A673 (cell line): ENCODE measurements at regions not wholly inside any gene's neighbourhood (a gene's known extent, or its start where the extent isn't known, plus 50 kb on each side); places are given as distances from the start of the nearest gene placed in this dataset.

Experiments
- BruUV-seq: library from RNA; stranded (reverse); fragments of 400-500 nt; replicated peaks from 2 replicates; lab custom pipeline; 2021; lab: Mats Ljungman, UMichigan
- CTCF ChIA-PET: fragments of 300-600 bp; sonication (Branson Sonifier 250); formaldehyde crosslinking; loops from one replicate; lab custom pipeline; 2022; ENCODE audit warnings: antibody characterized with exemption; lab: Charles Lee
- POLR2A ChIA-PET: fragments of 300-600 bp; sonication (Branson Sonifier 250); formaldehyde crosslinking; loops from one replicate; lab custom pipeline; 2022; ENCODE audit warnings: antibody characterized with exemption; ENCODE audit not compliant: low non-redundant PET; lab: Charles Lee
- DNase-seq: peaks from one replicate; pipeline ENCODE4 v3.0.0-alpha.2; 2015; ENCODE audit warnings: low spot score
- H3K27ac ChIP-seq: fragments of 200-600 bp; sonication (generic); 2 replicates; pipeline ENCODE4 v1.5.1; 2016; ENCODE audit warnings: mixed run types, low read depth, mild to moderate bottlenecking, mixed read lengths, antibody characterized with exemption, low read length; ENCODE audit not compliant: poor library complexity, severe bottlenecking
- H3K27me3 ChIP-seq: fragments of 200-600 bp; sonication (generic); replicated peaks from 2 replicates; pipeline ENCODE4 v1.6.1; 2017; ENCODE audit warnings: mixed run types, low read depth, mild to moderate bottlenecking, mixed read lengths, antibody characterized with exemption, low read length; ENCODE audit not compliant: insufficient read depth, poor library complexity
- H3K36me3 ChIP-seq: fragments of 200-600 bp; sonication (generic); 2 replicates; pipeline ENCODE4 v1.6.1; 2016; ENCODE audit warnings: mixed run types, mild to moderate bottlenecking, mixed read lengths, antibody characterized with exemption, low read length; ENCODE audit not compliant: insufficient read depth, poor library complexity, severe bottlenecking
- H3K4me1 ChIP-seq: fragments of 200-600 bp; sonication (generic); 2 replicates; pipeline ENCODE4 v1.6.1; 2017; ENCODE audit warnings: mixed run types, mild to moderate bottlenecking, mixed read lengths, antibody characterized with exemption, low read length; ENCODE audit not compliant: insufficient read depth, poor library complexity, severe bottlenecking
- H3K4me3 ChIP-seq: fragments of 200-600 bp; sonication (generic); 2 replicates; pipeline ENCODE4 v1.5.1; 2016; ENCODE audit warnings: low read depth, mixed run types, mild to moderate bottlenecking, mixed read lengths, low read length; ENCODE audit not compliant: poor library complexity, severe bottlenecking
- H3K9me3 ChIP-seq: fragments of 200-600 bp; sonication (generic); 2 replicates; pipeline ENCODE4 v1.6.1; 2016; ENCODE audit warnings: mixed run types, low read depth, mild to moderate bottlenecking, mixed read lengths, antibody characterized with exemption, low read length; ENCODE audit not compliant: poor library complexity, severe bottlenecking
- EZH2 ChIP-seq: fragments of 200-600 bp; sonication (generic); IDR thresholded peaks from 2 replicates; pipeline ENCODE4 v1.6.1; 2017; ENCODE audit warnings: borderline replicate concordance, low read depth, mild to moderate bottlenecking, mixed read lengths, antibody characterized with exemption, low read length; ENCODE audit not compliant: poor library complexity, severe bottlenecking
- intact Hi-C: fragments of 100-400 bp; cut with micrococcal nuclease; formaldehyde crosslinking; loops from one replicate; pipeline ENCODE4 v1.10.0; 2022; ENCODE audit not compliant: unreplicated experiment
- TF ChIP-seq, protein P1 (sequence below): fragments of 300-800, 200-600 bp; sonication (generic); conservative IDR thresholded peaks from 2 replicates; pipeline ENCODE4 v1.5.1; 2017; ENCODE audit warnings: low read depth, mild to moderate bottlenecking, antibody characterized with exemption, low read length, moderate library complexity, mixed read lengths

DNA sequence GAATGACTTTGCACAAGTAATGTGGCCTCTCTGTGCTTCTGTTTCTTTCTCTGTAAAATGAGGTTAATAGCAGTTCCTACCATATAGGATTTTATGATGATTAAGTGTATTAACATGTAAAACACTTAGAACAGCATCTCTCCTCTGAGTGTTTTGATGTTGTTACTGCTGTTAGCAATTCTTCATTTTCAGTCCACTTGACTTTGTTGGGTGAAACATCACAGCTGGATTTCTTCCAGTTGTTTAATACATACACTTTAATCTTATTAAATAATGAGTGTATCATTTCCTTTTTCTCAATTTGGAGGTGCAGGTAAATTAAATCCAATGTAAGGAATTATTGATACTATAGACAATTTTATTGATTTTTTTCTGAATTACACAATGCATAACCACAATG lies 113.6 kb downstream of the KDR start:
- POLR2A ChIA-PET = no interaction called here

DNA sequence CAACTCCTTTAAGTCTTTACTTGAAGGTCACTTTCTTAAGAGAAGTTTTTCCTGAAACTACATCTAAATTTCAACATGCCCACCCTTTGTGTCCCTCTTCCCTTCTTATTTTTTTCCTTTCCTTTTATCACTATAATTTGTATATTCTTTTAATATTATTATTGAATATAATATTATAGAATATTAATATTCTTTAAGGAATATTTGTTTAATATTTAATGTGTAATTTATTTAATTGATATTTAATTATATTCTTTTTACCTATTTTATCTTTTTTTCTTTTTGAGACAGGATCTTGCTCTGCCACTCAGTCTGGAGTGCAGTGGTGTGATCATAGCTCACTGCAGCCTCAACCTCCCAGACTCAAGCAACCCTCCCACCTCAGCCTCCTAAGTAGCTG lies 114.8 kb downstream of the KDR start:
- H3K36me3 ChIP-seq = no peaks in the 10 kb centered on the region
- no peaks in the 10 kb centered on the region for H3K9me3 ChIP-seq
- BruUV-seq = no TSS peak
- H3K4me3 ChIP-seq = no peak overlapping the region
- POLR2A ChIA-PET = no interaction called here
- DNase-seq = no peak
- CTCF ChIA-PET = no interaction called here
- H3K4me1 ChIP-seq = no peaks in the 10 kb centered on the region
- TF ChIP-seq, protein P1, sequence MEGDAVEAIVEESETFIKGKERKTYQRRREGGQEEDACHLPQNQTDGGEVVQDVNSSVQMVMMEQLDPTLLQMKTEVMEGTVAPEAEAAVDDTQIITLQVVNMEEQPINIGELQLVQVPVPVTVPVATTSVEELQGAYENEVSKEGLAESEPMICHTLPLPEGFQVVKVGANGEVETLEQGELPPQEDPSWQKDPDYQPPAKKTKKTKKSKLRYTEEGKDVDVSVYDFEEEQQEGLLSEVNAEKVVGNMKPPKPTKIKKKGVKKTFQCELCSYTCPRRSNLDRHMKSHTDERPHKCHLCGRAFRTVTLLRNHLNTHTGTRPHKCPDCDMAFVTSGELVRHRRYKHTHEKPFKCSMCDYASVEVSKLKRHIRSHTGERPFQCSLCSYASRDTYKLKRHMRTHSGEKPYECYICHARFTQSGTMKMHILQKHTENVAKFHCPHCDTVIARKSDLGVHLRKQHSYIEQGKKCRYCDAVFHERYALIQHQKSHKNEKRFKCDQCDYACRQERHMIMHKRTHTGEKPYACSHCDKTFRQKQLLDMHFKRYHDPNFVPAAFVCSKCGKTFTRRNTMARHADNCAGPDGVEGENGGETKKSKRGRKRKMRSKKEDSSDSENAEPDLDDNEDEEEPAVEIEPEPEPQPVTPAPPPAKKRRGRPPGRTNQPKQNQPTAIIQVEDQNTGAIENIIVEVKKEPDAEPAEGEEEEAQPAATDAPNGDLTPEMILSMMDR = no peak
- TF ChIP-seq EZH2 = no peak
- intact Hi-C loops = no loop called here
- no peak overlapping the region for H3K27ac ChIP-seq
- no peaks in the 10 kb centered on the region for H3K27me3 ChIP-seq

More for the DNA sequence above, 113.6 kb downstream of the KDR start:
- BruUV-seq = no TSS peak
- no peaks in the 10 kb centered on the region for H3K9me3 ChIP-seq
- H3K4me1 ChIP-seq = no peaks in the 10 kb centered on the region
- DNase-seq = no peak
- no peaks in the 10 kb centered on the region for H3K36me3 ChIP-seq
- intact Hi-C loops = no loop called here
- no peaks in the 10 kb centered on the region for H3K27me3 ChIP-seq
- TF ChIP-seq EZH2 = no peak
- TF ChIP-seq, protein P1 = no peak
- no peak overlapping the region for H3K4me3 ChIP-seq
- CTCF ChIA-PET = no interaction called here
- H3K27ac ChIP-seq = no peak overlapping the region

DNA sequence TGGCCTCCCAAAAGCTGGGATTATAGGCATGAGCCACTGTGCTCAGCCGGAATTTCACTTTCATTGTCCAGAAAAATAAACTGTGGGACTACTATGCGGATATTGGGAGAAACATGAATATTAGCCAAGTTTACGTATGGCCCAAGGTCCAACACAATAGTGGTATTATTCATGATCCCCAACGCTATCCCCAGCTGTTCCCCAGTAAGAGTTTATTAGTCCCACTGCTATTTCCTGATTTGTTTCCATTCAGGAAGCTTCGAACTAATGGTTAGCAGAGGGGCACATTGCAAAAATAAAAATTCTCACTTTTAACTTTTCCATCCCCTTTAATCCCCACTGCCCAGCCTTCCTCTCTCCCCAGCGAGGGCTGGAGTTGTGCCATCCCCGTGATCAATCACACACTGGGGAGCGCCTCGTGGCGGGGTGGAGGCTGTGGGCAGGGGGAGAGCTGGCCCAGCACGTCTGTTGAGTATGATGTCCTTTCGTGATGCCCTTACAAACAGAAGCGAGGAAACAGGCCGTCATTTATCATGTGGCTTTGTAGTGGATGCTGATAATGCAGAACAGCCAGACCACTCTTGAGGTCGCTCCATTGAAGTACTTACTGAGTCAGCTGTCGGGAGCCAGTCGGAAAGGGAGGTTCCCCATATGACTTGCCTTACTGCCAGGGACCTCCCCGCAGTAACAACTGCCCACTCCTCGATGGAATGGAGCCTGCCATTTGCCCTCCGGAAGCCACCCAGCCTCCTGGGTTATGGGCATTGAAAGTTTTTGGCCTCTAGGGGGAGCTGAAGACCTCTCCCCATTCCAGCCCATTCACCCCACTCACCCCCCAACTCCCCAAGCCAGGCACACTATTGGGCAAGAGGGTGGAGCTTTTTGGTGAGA lies 117.0 kb downstream of the KDR start:
- DNase-seq = peak; percentile 18
- Histone ChIP-seq H3K4me3 (no peak overlapping the region), H3K27ac (no peak overlapping the region), H3K27me3 (no peaks in the 10 kb centered on the region), H3K4me1 (no peaks in the 10 kb centered on the region), H3K9me3 (no peaks in the 10 kb centered on the region), H3K36me3 (no peaks in the 10 kb centered on the region)
- TF ChIP-seq EZH2 = no peak
- TF ChIP-seq, protein P1 = peak; percentile 59
- ChIA-PET POLR2A (no interaction called here), CTCF (interaction anchor here (0.7 to 1.0 kb wide), 2 partner anchors 895 to 991 kb away, joined by 3 read pairs; no protein-coding TSS in a partner anchor)
- intact Hi-C loops = loop anchor here (10.0 kb wide), 1 partner anchor 166 kb away; no protein-coding TSS in a partner anchor
- no TSS peak for BruUV-seq
